NCI-H146 (cell line): ENCODE measurements at regions not wholly inside any gene's neighbourhood (a gene's known extent, or its start where the extent isn't known, plus 50 kb on each side); places are given as distances from the start of the nearest gene placed in this dataset.
"Not testable (repeated sequence)": the region's sequence is repeated elsewhere in the genome, so short reads cannot be mapped to it uniquely, and the experiment has no call there.

Experiments
- DNase-seq: peaks from one replicate; lab custom pipeline; 2025; lab: John Stamatoyannopoulos, UW

GRCh38 chr5:16987776-16988175 lies 51.7 kb upstream of the MYO10 start:
- no peak for DNase-seq

DNA sequence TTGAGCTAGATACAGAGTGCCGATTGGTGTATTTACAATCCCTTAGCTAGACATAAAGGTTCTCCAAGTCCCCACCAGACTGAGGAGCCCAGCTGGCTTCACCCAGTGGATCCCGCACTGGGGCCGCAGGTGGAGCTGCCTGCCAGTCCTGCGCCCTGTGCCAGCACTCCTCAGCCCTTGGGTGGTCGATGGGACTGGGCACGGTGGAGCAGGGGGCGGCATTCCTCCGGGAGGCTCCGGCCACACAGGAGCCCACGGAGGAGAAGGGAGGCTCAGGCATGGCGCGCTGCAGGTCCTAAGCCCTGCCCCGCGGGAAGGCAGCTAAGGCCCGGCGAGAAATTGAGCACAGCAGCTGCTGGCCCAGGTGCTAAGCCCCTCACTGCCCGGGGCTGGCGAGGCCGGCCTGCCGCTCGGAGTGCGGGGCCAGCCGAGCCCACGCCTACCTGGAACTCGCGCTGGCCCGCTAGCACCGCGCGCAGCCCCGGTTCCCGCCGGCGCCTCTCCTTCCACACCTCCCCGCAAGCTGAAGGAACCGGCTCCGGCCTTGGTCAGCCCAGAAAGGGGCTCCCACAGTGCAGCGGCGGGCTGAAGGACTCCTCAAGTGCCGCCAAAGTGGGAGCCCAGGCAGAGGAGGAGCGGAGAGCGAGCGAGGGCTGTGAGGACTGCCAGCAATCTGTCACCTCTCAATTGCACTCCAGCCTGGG lies 54.9 kb upstream of the MYO10 start:
- not testable (repeated sequence) for DNase-seq

GRCh38 chr5:16992006-16992405 lies 55.9 kb upstream of the MYO10 start:
- no peak for DNase-seq

GRCh38 chr5:16992444-16992843 lies 56.4 kb upstream of the MYO10 start:
- DNase-seq, result no peak

GRCh38 chr5:16994565-16994964 lies 58.5 kb upstream of the MYO10 start:
- DNase-seq, result no peak

GRCh38 chr5:16995372-16995771 lies 59.3 kb upstream of the MYO10 start:
- DNase-seq, result no peak

DNA sequence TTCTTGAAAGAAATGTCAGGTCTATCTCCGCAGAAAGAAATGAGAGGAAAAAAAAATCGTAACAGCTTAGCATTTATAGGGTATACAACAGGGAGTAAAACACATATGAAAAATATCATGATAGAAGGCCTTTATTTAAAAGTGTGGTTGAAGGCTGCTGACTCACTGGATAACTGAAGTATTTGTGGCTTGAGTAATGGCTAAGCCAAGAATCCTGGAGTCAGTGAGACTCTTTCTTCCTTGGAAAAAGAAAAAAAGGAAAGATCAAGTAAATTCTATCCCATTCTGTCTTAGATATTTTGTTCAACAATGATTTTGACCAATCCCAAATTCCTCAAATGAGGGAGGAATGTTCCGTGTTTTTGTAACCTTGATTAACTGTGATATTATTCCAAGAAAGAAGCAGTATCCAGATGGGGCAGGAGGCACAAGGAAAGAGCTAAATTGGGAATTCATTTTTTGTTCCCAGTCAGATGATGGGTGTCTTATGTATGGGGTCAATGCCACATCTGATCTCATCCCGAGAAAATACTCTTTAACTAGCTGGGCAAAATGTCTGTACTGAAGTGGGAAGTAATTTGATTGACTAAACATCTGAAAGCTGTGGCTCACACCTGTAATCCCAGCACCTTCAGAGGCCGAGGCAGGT lies 64.3 kb upstream of the MYO10 start:
- DNase-seq, result no peak

DNA sequence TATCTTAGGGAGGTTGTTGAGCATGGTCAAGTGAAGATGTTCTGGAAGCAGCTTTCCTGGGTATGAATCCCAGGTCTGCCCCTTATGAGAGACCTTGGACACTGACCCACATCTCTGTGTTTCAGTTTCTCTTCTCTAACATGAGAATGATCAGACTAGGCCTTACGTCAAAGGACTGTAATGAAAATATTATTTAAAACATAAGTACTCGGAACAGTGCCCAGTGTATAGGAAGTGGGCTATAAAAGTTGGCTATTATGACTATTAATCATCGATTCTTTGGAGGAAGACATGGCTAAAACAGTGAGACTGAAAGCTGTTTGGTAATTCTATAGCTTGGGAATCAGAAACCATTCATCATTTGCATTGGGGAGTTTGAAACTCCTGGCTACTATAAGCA lies 65.3 kb upstream of the MYO10 start:
- DNase-seq, result no peak

- no peak for DNase-seq
Measured at GRCh38 chr5:17004441-17005106, 68.5 kb upstream of the MYO10 start.

DNA sequence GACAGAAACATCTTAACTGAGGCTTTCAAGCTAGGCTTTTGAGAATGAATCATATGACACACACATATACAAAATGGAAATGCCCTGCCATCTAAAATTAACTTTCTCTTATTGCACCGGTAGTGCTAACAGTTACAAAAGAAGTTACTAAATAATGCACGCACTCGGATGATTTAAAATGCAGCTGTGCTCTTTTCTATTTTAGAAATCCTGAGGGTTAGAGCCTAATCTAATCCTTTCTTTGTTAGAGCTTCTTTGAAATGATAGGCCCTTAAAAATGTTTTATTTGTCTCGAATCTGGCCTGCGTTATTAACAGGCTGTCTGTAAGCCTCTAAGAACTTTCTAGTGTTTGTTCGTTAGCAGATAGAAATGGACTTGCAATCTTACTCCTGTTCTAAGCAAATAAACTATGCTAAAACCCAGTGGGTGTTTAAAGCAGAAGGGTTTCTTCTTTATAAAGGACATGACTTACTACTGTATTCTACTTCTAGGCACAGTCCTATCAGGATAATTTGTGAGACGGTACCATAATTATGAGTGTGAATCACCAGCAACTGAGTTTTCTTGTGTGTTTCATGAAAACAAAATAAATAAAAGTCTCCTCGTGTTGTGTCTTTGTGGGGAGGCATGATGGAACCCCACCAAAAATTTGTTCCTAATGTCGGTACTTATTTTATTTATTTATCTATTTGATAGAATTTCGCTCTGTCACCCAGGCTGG lies 69.2 kb upstream of the MYO10 start:
- no peak for DNase-seq

DNA sequence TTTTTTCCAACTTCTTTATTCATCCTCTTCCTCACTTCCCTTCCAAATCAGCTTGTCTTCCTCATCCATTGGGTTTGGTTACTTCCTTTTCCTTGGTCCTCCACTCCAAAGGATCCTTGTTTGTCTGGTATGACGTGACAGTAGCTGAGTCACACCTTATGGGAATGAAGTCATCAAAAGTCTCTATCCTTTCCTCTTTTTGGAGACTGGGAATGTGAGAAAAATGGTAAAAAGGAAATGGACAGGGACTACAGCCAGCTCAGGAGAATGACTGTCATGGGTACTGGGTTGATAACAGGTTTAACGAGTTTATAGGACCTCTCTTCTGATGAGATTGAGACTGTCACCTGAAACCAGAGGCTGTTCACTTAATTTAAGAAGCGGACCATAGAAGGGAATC lies 76.2 kb upstream of the MYO10 start:
- DNase-seq, result no peak

GRCh38 chr5:17014686-17015085 lies 78.6 kb upstream of the MYO10 start:
- peak; percentile 15 for DNase-seq

DNA sequence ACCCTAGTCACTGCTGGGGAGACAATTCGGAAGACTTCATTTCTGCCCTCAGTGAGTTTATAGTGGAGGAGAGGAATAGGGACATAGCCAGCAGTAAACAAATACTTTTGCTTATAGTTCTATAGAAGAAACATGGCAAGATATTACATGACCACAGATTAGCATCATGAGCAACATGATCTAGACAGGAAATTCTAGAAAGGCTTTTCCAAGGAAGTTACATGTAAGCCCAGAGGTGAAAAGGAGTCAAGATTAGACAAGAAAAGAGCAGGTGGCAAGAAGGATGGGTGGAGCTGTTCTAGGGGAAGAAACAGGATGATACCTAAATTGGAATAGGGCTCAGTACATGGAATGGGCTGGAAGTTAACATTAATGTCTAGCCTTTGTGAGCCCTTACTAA lies 82.8 kb upstream of the MYO10 start:
- no peak for DNase-seq

DNA sequence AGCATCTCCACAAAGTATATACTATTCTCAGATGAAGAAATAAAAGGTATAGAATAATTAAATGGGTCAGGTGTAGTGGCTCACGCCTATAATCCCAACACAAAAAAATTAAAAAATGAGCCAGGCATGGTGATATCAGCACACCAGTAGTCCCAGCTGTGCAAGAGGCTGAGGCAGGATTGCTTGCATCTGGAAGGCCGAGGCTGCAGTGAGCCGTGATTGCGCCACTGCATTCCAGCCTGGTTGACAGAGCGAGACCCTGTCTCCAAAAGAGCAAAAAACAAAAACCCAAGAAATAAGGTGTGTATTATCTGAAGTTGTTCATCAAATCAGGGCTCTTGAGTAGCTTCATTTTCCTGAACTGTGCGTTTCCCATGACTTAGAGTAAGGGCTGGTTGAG lies 83.2 kb upstream of the MYO10 start:
- no peak for DNase-seq

- DNase-seq, result no peak
Measured at GRCh38 chr5:17020678-17021601, 84.9 kb upstream of the MYO10 start.

- no peak for DNase-seq
Measured at GRCh38 chr5:17021602-17021932, 85.5 kb upstream of the MYO10 start.

GRCh38 chr5:17022296-17022695 lies 86.2 kb upstream of the MYO10 start:
- no peak for DNase-seq

DNA sequence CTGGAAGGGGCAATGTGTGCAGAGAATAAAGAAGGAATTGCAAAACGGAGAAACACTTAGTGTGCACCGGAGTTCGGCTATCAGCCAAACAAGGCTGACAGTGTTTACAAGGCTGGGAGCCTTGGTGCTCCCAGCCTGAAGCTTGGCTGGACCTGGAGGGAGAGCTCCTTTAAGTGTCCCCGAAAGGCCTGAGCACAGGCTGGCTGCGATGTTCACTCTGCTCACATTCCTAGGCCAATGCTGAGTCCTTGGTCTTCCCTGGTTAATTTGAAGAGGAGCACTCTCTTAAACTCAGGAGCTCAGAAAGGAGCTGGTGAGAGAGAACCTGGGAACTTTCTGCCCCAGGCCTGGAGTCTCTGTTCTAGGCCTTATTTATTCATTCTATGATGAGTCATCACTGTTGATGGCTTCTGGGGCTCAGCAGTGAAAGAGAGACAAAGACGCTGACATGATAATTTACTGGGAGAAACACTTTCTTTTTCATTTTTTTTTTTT lies 88.6 kb upstream of the MYO10 start:
- DNase-seq, result no peak

DNA sequence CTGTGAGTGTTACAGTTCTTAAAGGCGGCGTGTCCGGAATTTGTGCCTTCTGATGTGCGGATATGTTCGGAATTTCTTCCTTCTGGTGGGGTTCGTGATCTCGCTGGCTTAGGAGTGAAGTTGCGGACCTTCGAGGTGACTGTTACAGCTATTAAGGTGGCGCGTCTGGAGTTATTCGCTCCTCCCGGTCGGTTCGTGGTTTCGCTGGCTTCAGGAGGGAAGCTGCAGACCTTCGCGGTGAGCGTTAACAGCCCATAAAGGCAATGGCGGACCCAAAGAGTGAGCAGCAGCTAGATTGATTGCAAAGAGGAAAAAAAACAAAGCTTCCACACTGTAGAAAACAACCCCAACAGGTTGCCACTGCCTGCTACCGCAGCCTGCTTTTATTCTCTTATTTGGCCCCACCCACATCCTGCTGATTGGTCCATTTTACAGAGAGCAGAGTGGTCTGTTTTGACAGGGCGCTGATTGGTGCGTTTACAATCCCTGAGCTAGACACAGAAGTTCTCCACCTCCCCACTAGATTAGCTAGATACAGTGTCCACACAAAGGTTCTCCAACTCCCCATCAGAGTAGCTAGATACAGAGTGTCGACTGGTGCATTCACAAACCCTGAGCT lies 95.7 kb upstream of the MYO10 start:
- DNase-seq, result not testable (repeated sequence)

DNA sequence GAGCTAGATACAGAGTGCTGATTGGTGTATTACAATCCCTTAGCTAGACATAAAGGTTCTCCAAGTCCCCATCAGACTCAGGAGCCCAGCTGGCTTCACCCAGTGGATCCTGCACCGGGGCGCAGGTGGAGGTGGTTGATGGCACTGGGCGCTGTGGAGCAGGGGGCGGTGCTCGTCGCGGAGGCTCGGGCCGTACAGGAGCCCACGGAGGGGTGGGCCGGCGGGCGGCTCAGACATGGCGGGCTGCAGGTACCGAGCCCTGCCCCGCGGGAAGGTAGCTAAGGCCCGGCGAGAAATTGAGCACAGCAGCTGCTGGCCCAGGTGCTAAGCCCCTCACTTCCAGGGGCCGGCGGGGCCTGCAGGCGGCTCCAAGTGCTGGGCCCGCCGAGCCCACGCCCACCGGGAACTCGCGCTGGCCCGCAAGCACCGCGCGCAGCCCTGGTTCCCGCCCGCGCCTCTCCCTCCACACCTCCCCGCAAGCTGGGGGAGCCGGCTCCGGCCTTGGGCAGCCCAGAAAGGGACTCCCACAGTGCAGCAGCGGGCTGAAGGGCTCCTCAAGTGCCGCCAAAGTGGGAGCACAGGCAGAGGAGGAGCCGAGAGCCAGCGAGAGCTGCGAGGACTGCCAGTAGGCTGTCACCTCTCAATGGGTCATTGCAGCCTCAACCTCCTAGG lies 96.4 kb upstream of the MYO10 start:
- DNase-seq, result not testable (repeated sequence)

GRCh38 chr5:17034992-17035391 lies 98.9 kb upstream of the MYO10 start:
- DNase-seq, result not testable (repeated sequence)
